ENCODE measurements at regions not wholly inside any gene's neighbourhood (a gene's known extent, or its start where the extent isn't known, plus 50 kb on each side); places are given as distances from the start of the nearest gene placed in this dataset.

GRCh38 chr6:51349857-51350256, 531.2 kb downstream of the TFAP2B start:
- TF ChIP-seq CTCF (IDR thresholded peaks at IDR 0.05; ENCODE audit: insufficient read depth, low read depth, low read length) (no peak), EZH2 (IDR thresholded peaks at IDR 0.05; ENCODE audit: insufficient read depth, low read length) (no peak)
